CD1c-positive myeloid dendritic cell (primary cell): ENCODE measurements at regions not wholly inside any gene's neighbourhood (a gene's known extent, or its start where the extent isn't known, plus 50 kb on each side); places are given as distances from the start of the nearest gene placed in this dataset.

Source experiments
- DNase-seq: peaks from one replicate; pipeline ENCODE4 v3.0.0-alpha.2; 2016; ENCODE audit errors: extremely low spot score

GRCh38 chr2:205902041-205902899 lies 183.7 kb downstream of the INO80D start:
- DNase-seq: no peak

GRCh38 chr2:205901491-205901890 lies 184.5 kb downstream of the INO80D start:
- no peak for DNase-seq

DNA sequence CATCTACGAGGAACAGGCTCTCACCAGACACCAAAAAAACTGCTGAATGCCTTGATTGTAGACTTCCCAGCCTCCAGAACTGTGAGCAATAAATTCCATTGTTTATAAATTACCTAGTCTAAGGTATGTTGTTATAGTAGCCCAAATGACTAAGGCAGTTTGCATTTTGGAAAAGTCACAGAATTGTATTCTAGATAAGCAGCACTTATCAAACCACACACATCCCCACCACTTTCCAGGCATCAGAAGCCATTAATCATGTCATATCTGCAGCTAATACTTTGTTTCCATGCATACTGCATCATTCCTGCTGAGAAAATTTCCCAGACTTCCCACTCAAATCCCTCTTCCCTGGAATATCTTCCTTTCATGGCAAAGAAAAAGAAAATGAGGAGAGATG lies 187.2 kb downstream of the INO80D start:
- DNase-seq: no peak

GRCh38 chr2:205895981-205896655 lies 189.9 kb downstream of the INO80D start:
- DNase-seq: no peak

- no peak for DNase-seq
Measured at GRCh38 chr2:205892665-205893259, 193.2 kb downstream of the INO80D start.

- no peak for DNase-seq
Measured at GRCh38 chr2:205892251-205892655, 193.7 kb downstream of the INO80D start.

DNA sequence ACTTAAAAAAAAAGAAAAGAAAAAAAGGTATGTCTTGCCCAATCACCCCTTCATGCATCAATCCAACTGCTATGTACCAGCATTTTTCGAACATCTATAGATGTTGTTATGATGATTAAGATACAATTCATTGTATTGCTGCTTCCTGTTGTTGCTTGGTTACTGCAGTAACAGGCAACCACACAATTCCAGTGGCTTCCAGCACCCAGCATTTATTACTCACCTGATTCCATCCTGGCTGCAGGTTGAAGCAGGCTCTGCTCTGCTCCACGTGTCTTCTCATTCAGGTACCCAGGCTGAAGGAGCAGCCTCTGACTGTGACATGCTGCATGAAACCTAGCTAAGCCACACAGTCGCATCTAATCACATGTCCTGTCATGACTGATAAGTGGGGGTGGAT lies 196.9 kb downstream of the INO80D start:
- no peak for DNase-seq

GRCh38 chr2:205887637-205888036 lies 198.3 kb downstream of the INO80D start:
- DNase-seq: no peak

GRCh38 chr2:205885492-205886099 lies 200.4 kb downstream of the INO80D start:
- DNase-seq: peak; percentile 79

DNA sequence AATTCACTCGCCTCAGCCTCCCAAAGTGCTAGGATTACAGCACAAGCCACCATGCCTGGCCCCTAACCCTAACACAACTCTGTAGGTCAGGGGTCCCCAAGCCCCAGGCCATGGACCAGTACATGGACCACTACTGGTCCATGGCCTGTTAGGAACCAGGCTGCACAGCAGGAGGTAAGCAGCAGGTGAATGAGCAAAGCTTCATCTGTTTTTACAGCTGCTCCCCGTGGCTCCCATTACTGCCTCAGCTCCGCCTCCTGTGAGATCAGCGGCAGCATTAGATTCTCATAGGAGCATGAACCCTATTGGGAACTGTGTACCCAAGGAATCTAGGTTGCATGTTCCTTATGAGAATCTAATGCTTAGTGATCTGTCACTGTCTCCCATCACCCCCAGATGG lies 201.7 kb downstream of the NRP2 start:
- DNase-seq: no peak

- DNase-seq: no peak
Measured at GRCh38 chr2:205882806-205883425, 200.6 kb downstream of the NRP2 start.

DNA sequence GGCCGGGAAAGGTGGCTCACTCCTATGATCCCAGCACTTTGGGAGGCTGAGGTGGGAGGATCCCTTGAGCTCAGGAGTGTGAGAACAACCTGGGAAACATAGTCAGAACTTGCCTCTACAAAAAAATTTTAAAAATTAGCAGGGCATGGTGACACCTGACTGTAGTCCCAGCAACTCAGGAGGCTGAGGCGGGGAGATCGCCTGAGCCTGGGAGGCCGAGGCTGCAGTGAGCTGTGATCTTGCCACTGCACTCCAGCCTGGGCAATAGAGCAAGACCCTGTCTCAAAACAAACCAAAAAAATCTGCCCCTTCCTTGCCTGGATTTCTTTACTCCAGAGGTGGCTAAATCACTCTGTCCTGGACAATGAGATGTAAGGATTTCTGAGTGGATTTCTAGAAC lies 197.7 kb downstream of the NRP2 start:
- no peak for DNase-seq

- DNase-seq: no peak
Measured at GRCh38 chr2:205878999-205879762, 196.9 kb downstream of the NRP2 start.

GRCh38 chr2:205877496-205877895 lies 195.2 kb downstream of the NRP2 start:
- no peak for DNase-seq

- no peak for DNase-seq
Measured at GRCh38 chr2:205876127-205876526, 193.8 kb downstream of the NRP2 start.

- no peak for DNase-seq
Measured at GRCh38 chr2:205872716-205873115, 190.4 kb downstream of the NRP2 start.

- DNase-seq: no peak
Measured at GRCh38 chr2:205869439-205869838, 187.1 kb downstream of the NRP2 start.

- DNase-seq: peak; percentile 75
Measured at GRCh38 chr2:205868773-205869333, 186.6 kb downstream of the NRP2 start.

- DNase-seq: no peak
Measured at GRCh38 chr2:205868053-205868452, 185.8 kb downstream of the NRP2 start.

DNA sequence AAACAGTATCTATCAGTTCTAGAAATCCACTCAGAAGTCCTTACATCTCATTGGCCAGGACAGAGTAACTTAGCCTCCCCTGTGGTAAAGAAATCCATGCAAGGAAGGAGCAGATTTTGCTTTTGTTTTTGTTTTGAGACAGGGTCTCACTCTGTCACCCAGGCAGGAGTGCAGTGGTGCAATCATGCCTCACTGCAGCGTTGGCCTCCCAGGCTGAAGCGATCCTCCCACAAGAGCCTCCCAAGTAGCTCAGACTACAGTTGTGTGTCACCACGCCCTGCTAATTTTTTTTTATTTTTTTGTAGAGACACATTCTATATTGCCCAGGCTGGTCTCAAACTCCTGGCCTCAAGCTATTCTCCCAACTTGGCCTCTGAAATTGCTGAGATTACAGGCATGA lies 185.1 kb downstream of the NRP2 start:
- DNase-seq: no peak

DNA sequence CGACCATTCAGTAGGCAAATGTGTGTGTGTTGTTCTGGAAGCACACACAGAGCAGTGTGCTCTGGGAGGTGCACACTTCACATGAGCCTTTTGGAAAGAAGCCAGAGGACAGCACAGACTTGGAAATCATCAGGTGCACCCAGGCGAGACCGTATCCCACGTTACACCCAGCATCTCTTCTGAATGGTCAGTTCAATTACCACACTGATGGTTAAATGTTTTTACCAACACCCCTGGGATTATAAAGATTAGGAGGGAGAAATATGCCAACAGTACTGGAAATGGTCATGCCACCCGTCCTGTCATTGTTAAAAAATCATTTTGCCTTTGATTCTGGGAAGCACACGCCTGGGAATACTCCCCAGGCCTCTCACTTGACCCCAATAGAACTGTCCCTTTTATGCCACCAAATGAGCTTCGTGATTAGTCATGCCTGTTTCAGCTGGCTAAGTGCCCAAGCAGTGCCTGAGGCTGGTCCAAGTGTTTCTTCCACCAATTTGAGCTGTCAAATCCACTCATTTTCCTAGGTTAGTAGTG lies 183.7 kb downstream of the NRP2 start:
- no peak for DNase-seq
